ENCODE measurements at regions not wholly inside any gene's neighbourhood (a gene's known extent, or its start where the extent isn't known, plus 50 kb on each side); places are given as distances from the start of the nearest gene placed in this dataset.
"Not testable (repeated sequence)": the region's sequence is repeated elsewhere in the genome, so short reads cannot be mapped to it uniquely, and the experiment has no call there.

- H3K9me3 ChIP-seq (ENCODE audit: control insufficient read depth in 1 of 2, low read length in 2 of 2); H3K4me3 ChIP-seq (ENCODE audit: low read length in 2 of 2); H3K4me3 Mint-ChIP-seq; H3K9me3 Mint-ChIP-seq; DNase-seq; H3K27me3 Mint-ChIP-seq; CTCF ChIA-PET (ENCODE audit: partially characterized antibody); H3K27ac ChIP-seq (ENCODE audit: low read depth, low read length); H3K27ac Mint-ChIP-seq; H3K36me3 Mint-ChIP-seq; H3K27me3 ChIP-seq (ENCODE audit: insufficient read depth, low read length); intact Hi-C loops (cut with micrococcal nuclease); H3K4me1 Mint-ChIP-seq; POLR2A ChIA-PET (ENCODE audit: partially characterized antibody); H3K4me1 ChIP-seq (ENCODE audit: insufficient read depth, low read length); H3K36me3 ChIP-seq (ENCODE audit: insufficient read depth, low read length): not testable (repeated sequence)
Measured at GRCh38 chrX:107296184-107296583, 89.8 kb downstream of the DNAAF6 start.

- H3K27me3 ChIP-seq (ENCODE audit: insufficient read depth, low read length): no peaks in the 10 kb centered on the region
- intact Hi-C loops (cut with micrococcal nuclease): no loop called here
- H3K36me3 Mint-ChIP-seq: no peaks in the 10 kb centered on the region
- DNase-seq: no peak
- H3K4me3 ChIP-seq (ENCODE audit: low read length in 2 of 2): no peak overlapping the region
- ChIA-PET CTCF (ENCODE audit: partially characterized antibody) (no interaction called here), POLR2A (ENCODE audit: partially characterized antibody) (no interaction called here)
- H3K27ac ChIP-seq (ENCODE audit: low read depth, low read length): no peak overlapping the region
- H3K4me3 Mint-ChIP-seq: no peak overlapping the region
- H3K4me1 ChIP-seq (ENCODE audit: insufficient read depth, low read length): no peaks in the 10 kb centered on the region
- H3K27me3 Mint-ChIP-seq: peaks cover 4 to 7% of the 10 kb centered on the region in 2 donors
- H3K27ac Mint-ChIP-seq: no peak overlapping the region
- no peaks in the 10 kb centered on the region for H3K36me3 ChIP-seq (ENCODE audit: insufficient read depth, low read length)
- peaks cover 0 to 2% (median 0%) of the 10 kb centered on the region in 8 donors for H3K9me3 Mint-ChIP-seq
- H3K9me3 ChIP-seq (ENCODE audit: control insufficient read depth in 1 of 2, low read length in 2 of 2): no peaks in the 10 kb centered on the region
- peaks cover 0 to 1% (median 0%) of the 10 kb centered on the region in 4 donors for H3K4me1 Mint-ChIP-seq
Measured at GRCh38 chrX:107298276-107298675, 91.9 kb downstream of the DNAAF6 start.

GRCh38 chrX:107301253-107301652 is 94.8 kb downstream of the DNAAF6 start:
- Mint-ChIP-seq H3K9me3 (peaks cover 0 to 2% (median 0%) of the 10 kb centered on the region in 8 donors), H3K4me1 (no peaks in the 10 kb centered on the region), H3K27ac (no peak overlapping the region), H3K4me3 (no peak overlapping the region), H3K36me3 (no peaks in the 10 kb centered on the region), H3K27me3 (peaks cover 7 to 10% of the 10 kb centered on the region in 2 donors)
- Histone ChIP-seq H3K9me3 (ENCODE audit: control insufficient read depth in 1 of 2, low read length in 2 of 2) (no peaks in the 10 kb centered on the region), H3K27me3 (ENCODE audit: insufficient read depth, low read length) (no peaks in the 10 kb centered on the region), H3K27ac (ENCODE audit: low read depth, low read length) (no peak overlapping the region), H3K4me1 (ENCODE audit: insufficient read depth, low read length) (no peaks in the 10 kb centered on the region), H3K36me3 (ENCODE audit: insufficient read depth, low read length) (no peaks in the 10 kb centered on the region), H3K4me3 (ENCODE audit: low read length in 2 of 2) (no peak overlapping the region)
- intact Hi-C loops (cut with micrococcal nuclease): no loop called here
- no peak for DNase-seq
- CTCF ChIA-PET (ENCODE audit: partially characterized antibody): no interaction called here
- POLR2A ChIA-PET (ENCODE audit: partially characterized antibody): no interaction called here

- no peaks in the 10 kb centered on the region for H3K4me1 Mint-ChIP-seq
- Histone ChIP-seq H3K4me1 (ENCODE audit: insufficient read depth, low read length) (no peaks in the 10 kb centered on the region), H3K4me3 (ENCODE audit: low read length in 2 of 2) (no peak overlapping the region), H3K27me3 (ENCODE audit: insufficient read depth, low read length) (no peaks in the 10 kb centered on the region), H3K9me3 (ENCODE audit: control insufficient read depth in 1 of 2, low read length in 2 of 2) (no peaks in the 10 kb centered on the region), H3K36me3 (ENCODE audit: insufficient read depth, low read length) (no peaks in the 10 kb centered on the region), H3K27ac (ENCODE audit: low read depth, low read length) (no peak overlapping the region)
- no peaks in the 10 kb centered on the region for H3K36me3 Mint-ChIP-seq
- intact Hi-C loops (cut with micrococcal nuclease): no loop called here
- no peaks in the 10 kb centered on the region for H3K9me3 Mint-ChIP-seq
- no peak overlapping the region for H3K4me3 Mint-ChIP-seq
- H3K27ac Mint-ChIP-seq: no peak overlapping the region
- H3K27me3 Mint-ChIP-seq: peaks cover 5 to 7% of the 10 kb centered on the region in 2 donors
- ChIA-PET POLR2A (ENCODE audit: partially characterized antibody) (no interaction called here), CTCF (ENCODE audit: partially characterized antibody) (no interaction called here)
- DNase-seq: no peak
Measured at GRCh38 chrX:107304141-107304540, 97.7 kb downstream of the DNAAF6 start.

GRCh38 chrX:107323786-107324492 is 117.5 kb downstream of the DNAAF6 start:
- no peaks in the 10 kb centered on the region for H3K36me3 Mint-ChIP-seq
- no peaks in the 10 kb centered on the region for H3K9me3 ChIP-seq (ENCODE audit: control insufficient read depth in 1 of 2, low read length in 2 of 2)
- H3K4me3 ChIP-seq (ENCODE audit: low read length in 2 of 2): no peak overlapping the region
- intact Hi-C loops (cut with micrococcal nuclease): no loop called here
- H3K4me1 Mint-ChIP-seq: no peaks in the 10 kb centered on the region
- no peak for DNase-seq
- no peaks in the 10 kb centered on the region for H3K36me3 ChIP-seq (ENCODE audit: insufficient read depth, low read length)
- H3K4me1 ChIP-seq (ENCODE audit: insufficient read depth, low read length): no peaks in the 10 kb centered on the region
- H3K4me3 Mint-ChIP-seq: no peak overlapping the region
- H3K27me3 ChIP-seq (ENCODE audit: insufficient read depth, low read length): no peaks in the 10 kb centered on the region
- H3K27me3 Mint-ChIP-seq: peaks cover 3 to 4% of the 10 kb centered on the region in 2 donors
- CTCF ChIA-PET (ENCODE audit: partially characterized antibody): no interaction called here
- H3K27ac Mint-ChIP-seq: no peak overlapping the region
- H3K9me3 Mint-ChIP-seq: no peaks in the 10 kb centered on the region
- POLR2A ChIA-PET (ENCODE audit: partially characterized antibody): no interaction called here
- no peak overlapping the region for H3K27ac ChIP-seq (ENCODE audit: low read depth, low read length)

- POLR2A ChIA-PET (ENCODE audit: partially characterized antibody): no interaction called here
- Mint-ChIP-seq H3K27me3 (peaks cover 3 to 6% of the 10 kb centered on the region in 2 donors), H3K4me3 (no peak overlapping the region), H3K9me3 (no peaks in the 10 kb centered on the region), H3K27ac (no peak overlapping the region), H3K4me1 (no peaks in the 10 kb centered on the region), H3K36me3 (no peaks in the 10 kb centered on the region)
- Histone ChIP-seq H3K27me3 (ENCODE audit: insufficient read depth, low read length) (no peaks in the 10 kb centered on the region), H3K4me1 (ENCODE audit: insufficient read depth, low read length) (no peaks in the 10 kb centered on the region), H3K36me3 (ENCODE audit: insufficient read depth, low read length) (no peaks in the 10 kb centered on the region), H3K27ac (ENCODE audit: low read depth, low read length) (no peak overlapping the region), H3K4me3 (ENCODE audit: low read length in 2 of 2) (no peak overlapping the region), H3K9me3 (ENCODE audit: control insufficient read depth in 1 of 2, low read length in 2 of 2) (no peaks in the 10 kb centered on the region)
- CTCF ChIA-PET (ENCODE audit: partially characterized antibody): no interaction called here
- intact Hi-C loops (cut with micrococcal nuclease): no loop called here
- no peak for DNase-seq
Measured at GRCh38 chrX:107324493-107325310, 118.3 kb downstream of the DNAAF6 start.

- Histone ChIP-seq H3K4me3 (ENCODE audit: low read length in 2 of 2) (no peak overlapping the region), H3K9me3 (ENCODE audit: control insufficient read depth in 1 of 2, low read length in 2 of 2) (no peaks in the 10 kb centered on the region), H3K4me1 (ENCODE audit: insufficient read depth, low read length) (no peaks in the 10 kb centered on the region), H3K27ac (ENCODE audit: low read depth, low read length) (no peak overlapping the region), H3K27me3 (ENCODE audit: insufficient read depth, low read length) (no peaks in the 10 kb centered on the region), H3K36me3 (ENCODE audit: insufficient read depth, low read length) (no peaks in the 10 kb centered on the region)
- peaks cover 3 to 6% of the 10 kb centered on the region in 2 donors for H3K27me3 Mint-ChIP-seq
- H3K4me1 Mint-ChIP-seq: no peaks in the 10 kb centered on the region
- no peak overlapping the region for H3K27ac Mint-ChIP-seq
- H3K9me3 Mint-ChIP-seq: no peaks in the 10 kb centered on the region
- CTCF ChIA-PET (ENCODE audit: partially characterized antibody): no interaction called here
- no peak overlapping the region for H3K4me3 Mint-ChIP-seq
- H3K36me3 Mint-ChIP-seq: no peaks in the 10 kb centered on the region
- POLR2A ChIA-PET (ENCODE audit: partially characterized antibody): no interaction called here
- no peak for DNase-seq
- intact Hi-C loops (cut with micrococcal nuclease): no loop called here
Measured at GRCh38 chrX:107325467-107325866, 119.1 kb downstream of the DNAAF6 start.

Data from CD4-positive, alpha-beta memory T cell (primary cell).